ENCODE measurements at regions not wholly inside any gene's neighbourhood (a gene's known extent, or its start where the extent isn't known, plus 50 kb on each side); places are given as distances from the start of the nearest gene placed in this dataset.

DNA sequence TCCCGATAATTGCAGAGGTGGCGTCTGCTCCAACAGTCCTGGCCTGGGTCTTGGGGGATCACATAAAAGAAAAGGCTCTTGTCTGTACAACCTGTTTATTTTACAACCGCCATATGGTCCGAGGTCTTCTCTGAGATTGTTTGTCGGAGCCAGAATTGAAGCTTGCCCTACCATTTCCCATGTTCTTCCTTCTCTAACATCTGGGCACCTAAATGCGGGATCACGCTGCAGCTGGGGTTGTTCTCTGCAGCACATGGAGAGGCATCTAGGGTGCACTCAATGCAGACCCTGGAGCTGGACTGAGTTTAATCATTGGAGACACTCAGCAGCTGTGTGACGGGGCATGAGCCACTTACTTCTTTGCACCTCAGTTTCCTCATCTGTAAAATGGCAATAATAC is 107.7 kb downstream of the ACKR3 start:
- H3K4me3 ChIP-seq (ENCODE audit: control insufficient read depth in 1 of 7, extremely low read depth in 1 of 7, insufficient read depth in 4 of 7, low read depth in 2 of 7, low read length in 6 of 7), result no peak overlapping the region
- no peaks in the 10 kb centered on the region for H3K36me3 ChIP-seq (ENCODE audit: control insufficient read depth in 4 of 4, insufficient read depth in 4 of 4, low read length in 3 of 4)
- ChIA-PET CTCF (interaction anchor here (1.0 kb wide), 1 partner anchor 12 kb away, joined by 3 read pairs; no protein-coding TSS in a partner anchor), POLR2A (no interaction called here)
- no peaks in the 10 kb centered on the region for H3K4me1 ChIP-seq (ENCODE audit: control extremely low read depth in 1 of 4, control insufficient read depth in 4 of 4, insufficient read depth in 4 of 4, low read length in 3 of 4)
- no peak for DNase-seq
- no peak overlapping the region for H3K27ac ChIP-seq (ENCODE audit: insufficient read depth in 1 of 2, low read depth in 1 of 2, low read length in 2 of 2, poor library complexity in 1 of 2, severe bottlenecking in 2 of 2)
- peaks cover 0 to 3% (median 0%) of the 10 kb centered on the region in 5 experiments for H3K9me3 ChIP-seq (ENCODE audit: control extremely low read depth in 1 of 5, control insufficient read depth in 4 of 5, insufficient read depth in 2 of 5, low read depth in 1 of 5, low read length in 4 of 5)
- 94% methylated on average over 7 of the region's 8 CpGs for WGBS (ENCODE audit: insufficient coverage)
- H3K27me3 ChIP-seq (replicated peaks in 2 of 5; ENCODE audit: control insufficient read depth in 4 of 5, insufficient read depth in 5 of 5, low read length in 4 of 5), result peaks cover 0 to 32% (median 2%) of the 10 kb centered on the region in 5 experiments

- H3K27ac ChIP-seq (ENCODE audit: insufficient read depth in 1 of 2, low read depth in 1 of 2, low read length in 2 of 2, poor library complexity in 1 of 2, severe bottlenecking in 2 of 2), result no peak overlapping the region
- ChIA-PET POLR2A (no interaction called here), CTCF (no interaction called here)
- H3K4me3 ChIP-seq (ENCODE audit: control insufficient read depth in 1 of 7, extremely low read depth in 1 of 7, insufficient read depth in 4 of 7, low read depth in 2 of 7, low read length in 6 of 7), result no peak overlapping the region
- H3K27me3 ChIP-seq (replicated peaks in 2 of 5; ENCODE audit: control insufficient read depth in 4 of 5, insufficient read depth in 5 of 5, low read length in 4 of 5), result peaks cover 0 to 32% (median 2%) of the 10 kb centered on the region in 5 experiments
- H3K4me1 ChIP-seq (ENCODE audit: control extremely low read depth in 1 of 4, control insufficient read depth in 4 of 4, insufficient read depth in 4 of 4, low read length in 3 of 4), result no peaks in the 10 kb centered on the region
- 84% methylated on average over 14 of the region's 15 CpGs for WGBS (ENCODE audit: insufficient coverage)
- no peaks in the 10 kb centered on the region for H3K9me3 ChIP-seq (ENCODE audit: control extremely low read depth in 1 of 5, control insufficient read depth in 4 of 5, insufficient read depth in 2 of 5, low read depth in 1 of 5, low read length in 4 of 5)
- DNase-seq, result no peak
- no peaks in the 10 kb centered on the region for H3K36me3 ChIP-seq (ENCODE audit: control insufficient read depth in 4 of 4, insufficient read depth in 4 of 4, low read length in 3 of 4)
These were observed 108.8 kb downstream of the ACKR3 start for GRCh38 chr2:236678307-236678975.

- H3K27ac ChIP-seq (ENCODE audit: insufficient read depth in 1 of 2, low read depth in 1 of 2, low read length in 2 of 2, poor library complexity in 1 of 2, severe bottlenecking in 2 of 2), result no peak overlapping the region
- ChIA-PET POLR2A (no interaction called here), CTCF (no interaction called here)
- no peaks in the 10 kb centered on the region for H3K4me1 ChIP-seq (ENCODE audit: control extremely low read depth in 1 of 4, control insufficient read depth in 4 of 4, insufficient read depth in 4 of 4, low read length in 3 of 4)
- H3K4me3 ChIP-seq (ENCODE audit: control insufficient read depth in 1 of 7, extremely low read depth in 1 of 7, insufficient read depth in 4 of 7, low read depth in 2 of 7, low read length in 6 of 7), result no peak overlapping the region
- H3K27me3 ChIP-seq (replicated peaks in 2 of 5; ENCODE audit: control insufficient read depth in 4 of 5, insufficient read depth in 5 of 5, low read length in 4 of 5), result peaks cover 0 to 24% (median 0%) of the 10 kb centered on the region in 5 experiments
- WGBS (ENCODE audit: insufficient coverage), result 97% methylated on average over 3 of the region's 10 CpGs
- no peaks in the 10 kb centered on the region for H3K36me3 ChIP-seq (ENCODE audit: control insufficient read depth in 4 of 4, insufficient read depth in 4 of 4, low read length in 3 of 4)
- H3K9me3 ChIP-seq (ENCODE audit: control extremely low read depth in 1 of 5, control insufficient read depth in 4 of 5, insufficient read depth in 2 of 5, low read depth in 1 of 5, low read length in 4 of 5), result no peaks in the 10 kb centered on the region
- DNase-seq, result no peak
These were observed 110.5 kb downstream of the ACKR3 start for GRCh38 chr2:236679884-236680860.

DNA sequence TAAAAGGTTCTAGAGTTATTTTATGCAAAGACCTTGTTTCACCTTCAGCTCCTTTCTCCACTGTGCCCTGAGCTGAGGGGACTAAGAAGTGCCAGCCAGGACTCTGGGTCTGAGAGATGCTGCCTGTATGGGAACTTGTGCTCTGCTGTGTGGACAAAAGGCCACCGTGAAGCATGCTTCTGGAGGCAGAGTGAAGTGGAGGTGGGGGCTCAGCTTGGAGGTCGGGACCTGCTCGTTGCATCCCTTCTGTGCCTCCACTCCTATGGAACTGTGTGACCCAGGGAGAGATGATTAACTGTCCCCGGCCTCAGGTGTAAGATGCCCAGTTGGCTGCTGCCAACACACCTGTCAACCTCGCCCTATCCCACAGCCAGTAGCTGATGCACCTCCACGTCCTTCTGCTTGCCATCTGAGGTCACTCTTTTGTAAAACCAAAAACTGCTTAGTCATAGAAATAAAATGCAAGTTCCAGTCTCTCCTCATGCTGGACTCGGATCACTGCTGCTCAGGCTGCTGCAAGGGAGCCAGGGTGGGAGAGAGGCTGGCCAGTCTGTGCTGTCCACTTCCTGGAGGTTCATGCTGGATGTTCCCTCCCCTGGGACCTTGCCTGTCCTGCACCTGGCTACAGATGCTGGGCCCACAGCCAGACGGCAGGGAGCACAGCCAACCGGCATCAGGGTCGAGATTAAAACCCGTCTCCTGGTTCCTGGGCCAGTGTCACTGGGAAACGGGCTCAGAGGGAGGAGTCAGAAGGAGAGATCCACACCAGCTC is 113.2 kb downstream of the ACKR3 start:
- Histone ChIP-seq H3K4me3 (ENCODE audit: control insufficient read depth in 1 of 7, extremely low read depth in 1 of 7, insufficient read depth in 4 of 7, low read depth in 2 of 7, low read length in 6 of 7) (no peak overlapping the region), H3K27me3 (replicated peaks in 2 of 5; ENCODE audit: control insufficient read depth in 4 of 5, insufficient read depth in 5 of 5, low read length in 4 of 5) (peaks cover 0 to 11% (median 0%) of the 10 kb centered on the region in 5 experiments), H3K4me1 (ENCODE audit: control extremely low read depth in 1 of 4, control insufficient read depth in 4 of 4, insufficient read depth in 4 of 4, low read length in 3 of 4) (peaks cover 0 to 7% (median 3%) of the 10 kb centered on the region in 4 experiments), H3K9me3 (ENCODE audit: control extremely low read depth in 1 of 5, control insufficient read depth in 4 of 5, insufficient read depth in 2 of 5, low read depth in 1 of 5, low read length in 4 of 5) (no peaks in the 10 kb centered on the region), H3K36me3 (ENCODE audit: control insufficient read depth in 4 of 4, insufficient read depth in 4 of 4, low read length in 3 of 4) (no peaks in the 10 kb centered on the region), H3K27ac (ENCODE audit: insufficient read depth in 1 of 2, low read depth in 1 of 2, low read length in 2 of 2, poor library complexity in 1 of 2, severe bottlenecking in 2 of 2) (no peak overlapping the region)
- CTCF ChIA-PET, result no interaction called here
- DNase-seq, result no peak
- 94% methylated on average over 9 of the region's 12 CpGs for WGBS (ENCODE audit: insufficient coverage)
- POLR2A ChIA-PET, result no interaction called here

DNA sequence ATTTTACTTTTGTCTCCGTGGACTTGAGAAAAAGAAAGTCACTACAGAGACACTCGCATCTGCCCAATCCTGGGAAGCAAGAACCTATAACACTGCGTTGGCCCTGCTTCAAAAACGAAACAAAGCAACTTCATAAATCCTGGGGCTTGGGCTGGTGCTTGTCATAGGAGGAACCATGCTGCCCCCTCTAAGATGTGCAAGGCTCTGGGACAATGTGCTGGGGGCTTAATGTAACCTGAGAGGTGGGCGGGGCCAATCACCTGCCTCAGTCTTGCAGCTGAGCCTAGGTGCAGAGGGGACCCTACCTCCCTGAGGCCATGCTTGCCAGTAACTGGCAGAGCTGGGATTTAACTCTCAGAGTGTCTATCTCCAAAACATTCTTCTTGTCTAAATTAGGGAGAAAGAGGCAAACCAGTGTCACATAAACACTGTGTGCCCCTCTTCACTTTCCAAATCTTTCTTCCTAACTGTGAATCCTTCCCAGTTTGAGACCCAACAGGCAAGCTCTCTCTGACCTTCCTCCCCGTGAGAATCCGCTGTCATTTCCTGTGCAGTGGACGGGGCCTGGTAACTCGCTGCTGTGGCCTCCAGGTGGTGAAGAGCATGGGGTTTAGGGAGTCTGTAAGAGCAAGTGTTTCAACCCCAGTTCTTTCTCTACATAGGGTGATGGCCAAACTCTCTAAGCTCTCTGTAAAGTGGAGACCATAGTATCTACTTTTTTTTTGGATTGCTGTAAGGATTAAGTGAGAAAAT is 115.1 kb downstream of the ACKR3 start:
- ChIA-PET POLR2A (no interaction called here), CTCF (no interaction called here)
- Histone ChIP-seq H3K27me3 (replicated peaks in 2 of 5; ENCODE audit: control insufficient read depth in 4 of 5, insufficient read depth in 5 of 5, low read length in 4 of 5) (peaks cover 0 to 10% (median 4%) of the 10 kb centered on the region in 5 experiments), H3K9me3 (ENCODE audit: control extremely low read depth in 1 of 5, control insufficient read depth in 4 of 5, insufficient read depth in 2 of 5, low read depth in 1 of 5, low read length in 4 of 5) (no peaks in the 10 kb centered on the region), H3K4me3 (ENCODE audit: control insufficient read depth in 1 of 7, extremely low read depth in 1 of 7, insufficient read depth in 4 of 7, low read depth in 2 of 7, low read length in 6 of 7) (no peak overlapping the region), H3K27ac (ENCODE audit: insufficient read depth in 1 of 2, low read depth in 1 of 2, low read length in 2 of 2, poor library complexity in 1 of 2, severe bottlenecking in 2 of 2) (no peak overlapping the region), H3K4me1 (ENCODE audit: control extremely low read depth in 1 of 4, control insufficient read depth in 4 of 4, insufficient read depth in 4 of 4, low read length in 3 of 4) (peaks cover 0 to 7% (median 3%) of the 10 kb centered on the region in 4 experiments), H3K36me3 (ENCODE audit: control insufficient read depth in 4 of 4, insufficient read depth in 4 of 4, low read length in 3 of 4) (no peaks in the 10 kb centered on the region)
- DNase-seq, result no peak
- WGBS (ENCODE audit: insufficient coverage), result 83% methylated on average over 7 of the region's 9 CpGs

GRCh38 chr2:236685361-236685760 is 115.7 kb downstream of the ACKR3 start:
- H3K36me3 ChIP-seq (ENCODE audit: control insufficient read depth in 4 of 4, insufficient read depth in 4 of 4, low read length in 3 of 4), result no peaks in the 10 kb centered on the region
- peaks cover 0 to 10% (median 4%) of the 10 kb centered on the region in 5 experiments for H3K27me3 ChIP-seq (replicated peaks in 2 of 5; ENCODE audit: control insufficient read depth in 4 of 5, insufficient read depth in 5 of 5, low read length in 4 of 5)
- no peak for DNase-seq
- 90% methylated on average over 1 of the region's 1 CpG for WGBS (ENCODE audit: insufficient coverage)
- ChIA-PET POLR2A (no interaction called here), CTCF (no interaction called here)
- no peak overlapping the region for H3K27ac ChIP-seq (ENCODE audit: insufficient read depth in 1 of 2, low read depth in 1 of 2, low read length in 2 of 2, poor library complexity in 1 of 2, severe bottlenecking in 2 of 2)
- peaks cover 0 to 7% (median 3%) of the 10 kb centered on the region in 4 experiments for H3K4me1 ChIP-seq (ENCODE audit: control extremely low read depth in 1 of 4, control insufficient read depth in 4 of 4, insufficient read depth in 4 of 4, low read length in 3 of 4)
- H3K9me3 ChIP-seq (ENCODE audit: control extremely low read depth in 1 of 5, control insufficient read depth in 4 of 5, insufficient read depth in 2 of 5, low read depth in 1 of 5, low read length in 4 of 5), result no peaks in the 10 kb centered on the region
- H3K4me3 ChIP-seq (ENCODE audit: control insufficient read depth in 1 of 7, extremely low read depth in 1 of 7, insufficient read depth in 4 of 7, low read depth in 2 of 7, low read length in 6 of 7), result no peak overlapping the region
